ENCODE measurements at regions not wholly inside any gene's neighbourhood (a gene's known extent, or its start where the extent isn't known, plus 50 kb on each side); places are given as distances from the start of the nearest gene placed in this dataset.
"Not testable (repeated sequence)": the region's sequence is repeated elsewhere in the genome, so short reads cannot be mapped to it uniquely, and the experiment has no call there.

GRCh38 chr20:1801225-1801928 is 93.8 kb upstream of the SIRPA start:
- Histone ChIP-seq H4K20me1 (ENCODE audit: insufficient read depth) (no peaks in the 10 kb centered on the region), H3K4me3 (peak overlapping the region; percentile 71; the same call in 1 of the 2 replicates), H3K36me3 (ENCODE audit: low read depth) (no peaks in the 10 kb centered on the region), H3K27ac (peak overlapping the region; percentile 7; the same call in 1 of the 2 replicates), H3F3A (ENCODE audit: insufficient read depth) (peaks cover 16% of the 10 kb centered on the region), H3K4me1 (ENCODE audit: insufficient read depth) (peaks cover 13% of the 10 kb centered on the region), H3K9me3 (ENCODE audit: low read depth) (no peaks in the 10 kb centered on the region), H3K27me3 (replicated peaks; ENCODE audit: insufficient read depth) (no peaks in the 10 kb centered on the region), H3K79me2 (ENCODE audit: insufficient read depth) (no peaks in the 10 kb centered on the region), H3K9me2 (ENCODE audit: insufficient read depth) (no peaks in the 10 kb centered on the region), H3K4me2 (ENCODE audit: unreplicated experiment) (peak overlapping the region; percentile 91), H2AFZ (peak overlapping the region; percentile 78; the same call in 1 of the 2 replicates), H3K9ac (peak overlapping the region; percentile 79; the same call in 1 of the 2 replicates)
- peak; percentile 52 for DNase-seq
- TF ChIP-seq EZH2phosphoT487 (IDR thresholded peaks at IDR 0.05; ENCODE audit: insufficient read depth, low read depth), result no peak
- no peak for TF ChIP-seq EZH2 (IDR thresholded peaks at IDR 0.05; ENCODE audit: insufficient read depth, poor library complexity, severe bottlenecking)
- in situ Hi-C loops (cut with MboI), result no loop called here
- WGBS, 2 experiments (ENCODE audit: low coverage in 1 of 2, low lambda C conversion rate in 2 of 2, missing lambda C conversion rate in 2 of 2), result 50 to 60% methylated on average over 5 of the region's 5 CpGs

GRCh38 chr20:1800777-1801176 is 94.4 kb upstream of the SIRPA start:
- H4K20me1 ChIP-seq (ENCODE audit: insufficient read depth), result no peaks in the 10 kb centered on the region
- H3K36me3 ChIP-seq (ENCODE audit: low read depth), result no peaks in the 10 kb centered on the region
- H3K79me2 ChIP-seq (ENCODE audit: insufficient read depth), result no peaks in the 10 kb centered on the region
- no peak overlapping the region for H2AFZ ChIP-seq
- H3K9ac ChIP-seq, result no peak overlapping the region
- H3F3A ChIP-seq (ENCODE audit: insufficient read depth), result peaks cover 16% of the 10 kb centered on the region
- H3K4me1 ChIP-seq (ENCODE audit: insufficient read depth), result peaks cover 13% of the 10 kb centered on the region
- no peaks in the 10 kb centered on the region for H3K9me3 ChIP-seq (ENCODE audit: low read depth)
- in situ Hi-C loops (cut with MboI), result no loop called here
- peak; percentile 77 for DNase-seq
- 36 to 53% methylated on average over 3 of the region's 3 CpGs for WGBS, 2 experiments (ENCODE audit: low coverage in 1 of 2, low lambda C conversion rate in 2 of 2, missing lambda C conversion rate in 2 of 2)
- H3K9me2 ChIP-seq (ENCODE audit: insufficient read depth), result no peaks in the 10 kb centered on the region
- no peaks in the 10 kb centered on the region for H3K27me3 ChIP-seq (replicated peaks; ENCODE audit: insufficient read depth)
- H3K4me3 ChIP-seq, result no peak overlapping the region
- no peak overlapping the region for H3K27ac ChIP-seq
- TF ChIP-seq EZH2 (IDR thresholded peaks at IDR 0.05; ENCODE audit: insufficient read depth, poor library complexity, severe bottlenecking) (no peak), EZH2phosphoT487 (IDR thresholded peaks at IDR 0.05; ENCODE audit: insufficient read depth, low read depth) (no peak)
- H3K4me2 ChIP-seq (ENCODE audit: unreplicated experiment), result peak overlapping the region; percentile 13

- Histone ChIP-seq H3K9me2 (ENCODE audit: insufficient read depth) (no peaks in the 10 kb centered on the region), H3K27ac (no peak overlapping the region), H3K4me3 (no peak overlapping the region), H3K9me3 (ENCODE audit: low read depth) (no peaks in the 10 kb centered on the region), H3K36me3 (ENCODE audit: low read depth) (no peaks in the 10 kb centered on the region), H3K27me3 (replicated peaks; ENCODE audit: insufficient read depth) (no peaks in the 10 kb centered on the region), H3F3A (ENCODE audit: insufficient read depth) (peaks cover 16% of the 10 kb centered on the region), H2AFZ (no peak overlapping the region), H3K4me1 (ENCODE audit: insufficient read depth) (peaks cover 13% of the 10 kb centered on the region), H4K20me1 (ENCODE audit: insufficient read depth) (no peaks in the 10 kb centered on the region), H3K79me2 (ENCODE audit: insufficient read depth) (no peaks in the 10 kb centered on the region), H3K9ac (no peak overlapping the region), H3K4me2 (ENCODE audit: unreplicated experiment) (no peak overlapping the region)
- in situ Hi-C loops (cut with MboI), result no loop called here
- DNase-seq, result no peak
- WGBS, 2 experiments (ENCODE audit: low coverage in 1 of 2, low lambda C conversion rate in 2 of 2, missing lambda C conversion rate in 2 of 2), result 80 to 85% methylated on average over 2 of the region's 2 CpGs
- no peak for TF ChIP-seq EZH2phosphoT487 (IDR thresholded peaks at IDR 0.05; ENCODE audit: insufficient read depth, low read depth)
- TF ChIP-seq EZH2 (IDR thresholded peaks at IDR 0.05; ENCODE audit: insufficient read depth, poor library complexity, severe bottlenecking), result no peak
Measured at GRCh38 chr20:1800180-1800579, 95.0 kb upstream of the SIRPA start.

GRCh38 chr20:1799746-1800145 is 95.5 kb upstream of the SIRPA start:
- WGBS, 2 experiments (ENCODE audit: low coverage in 1 of 2, low lambda C conversion rate in 2 of 2, missing lambda C conversion rate in 2 of 2), result 81 to 85% methylated on average over 14 of the region's 14 CpGs
- H3K36me3 ChIP-seq (ENCODE audit: low read depth); H3K27me3 ChIP-seq (replicated peaks; ENCODE audit: insufficient read depth); H3K79me2 ChIP-seq (ENCODE audit: insufficient read depth); H3K9me2 ChIP-seq (ENCODE audit: insufficient read depth); H3K9ac ChIP-seq; H4K20me1 ChIP-seq (ENCODE audit: insufficient read depth); H3K27ac ChIP-seq; H3K9me3 ChIP-seq (ENCODE audit: low read depth); H2AFZ ChIP-seq; H3K4me3 ChIP-seq; DNase-seq; H3K4me2 ChIP-seq (ENCODE audit: unreplicated experiment); in situ Hi-C loops (cut with MboI): not testable (repeated sequence)
- peaks cover 13% of the 10 kb centered on the region for H3K4me1 ChIP-seq (ENCODE audit: insufficient read depth)
- peaks cover 16% of the 10 kb centered on the region; the same call in 1 of the 2 replicates for H3F3A ChIP-seq (ENCODE audit: insufficient read depth)

All from GM23248 (cell line).